OCI-LY1 (cell line): ENCODE measurements at regions not wholly inside any gene's neighbourhood (a gene's known extent, or its start where the extent isn't known, plus 50 kb on each side); places are given as distances from the start of the nearest gene placed in this dataset.

Experiments used
- H2AFZ ChIP-seq: fragments of 200-600 bp; sonication (generic), shearing (Covaris generic); 2 replicates; pipeline ENCODE4 v1.6.0; 2014; ENCODE audit warnings: antibody characterized with exemption, mild to moderate bottlenecking, low read length
- H3F3A ChIP-seq: fragments of 200-600 bp; sonication (generic), shearing (Covaris generic); 2 replicates; pipeline ENCODE4 v1.6.0; 2014; ENCODE audit warnings: mild to moderate bottlenecking, antibody characterized with exemption, low read length, moderate library complexity; ENCODE audit not compliant: insufficient read depth
- H3K27ac ChIP-seq: fragments of 200-600 bp; sonication (generic); 2 replicates; pipeline ENCODE4 v1.5.1; 2014; ENCODE audit warnings: low read length, mixed run types, mild to moderate bottlenecking, low read depth; ENCODE audit not compliant: poor library complexity, severe bottlenecking
- H3K27me3 ChIP-seq: fragments of 200-600 bp; sonication (generic); 2 replicates; pipeline ENCODE4 v1.6.0; 2014; ENCODE audit warnings: antibody characterized with exemption, mild to moderate bottlenecking, low read length, moderate library complexity; ENCODE audit not compliant: insufficient read depth
- H3K36me3 ChIP-seq: fragments of 200-600 bp; sonication (generic); 2 replicates; pipeline ENCODE4 v1.6.1; 2014; ENCODE audit warnings: mild to moderate bottlenecking, antibody characterized with exemption, low read length, moderate library complexity, mixed read lengths; ENCODE audit not compliant: insufficient read depth
- H3K4me1 ChIP-seq: fragments of 200-600 bp; sonication (generic); 2 replicates; pipeline ENCODE4 v1.5.1; 2014; ENCODE audit warnings: mild to moderate bottlenecking, low read length, moderate library complexity; ENCODE audit not compliant: insufficient read depth, severe bottlenecking
- H3K4me2 ChIP-seq: fragments of 200-600 bp; sonication (generic), shearing (Covaris generic); 2 replicates; pipeline ENCODE4 v1.6.1; 2014; ENCODE audit warnings: low read length
- H3K4me3 ChIP-seq: fragments of 200-600 bp; sonication (generic); 2 replicates; pipeline ENCODE4 v1.5.1; 2014; ENCODE audit warnings: low read length, low read depth, mild to moderate bottlenecking, mixed read lengths; ENCODE audit not compliant: poor library complexity, severe bottlenecking
- H3K79me2 ChIP-seq: fragments of 200-600 bp; shearing (Covaris generic); 2 replicates; pipeline ENCODE4 v1.6.1; 2016; ENCODE audit warnings: mixed run types, low read length, mixed read lengths; ENCODE audit not compliant: insufficient read depth
- H3K9ac ChIP-seq: fragments of 200-600 bp; sonication (generic), shearing (Covaris generic); 2 replicates; pipeline ENCODE4 v1.6.1; 2014; ENCODE audit warnings: mild to moderate bottlenecking, low read length, mixed read lengths
- H3K9me2 ChIP-seq: fragments of 200-600 bp; sonication (generic), shearing (Covaris generic); 2 replicates; pipeline ENCODE4 v1.6.1; 2014; ENCODE audit warnings: low read depth, mild to moderate bottlenecking, low read length, mixed read lengths
- H3K9me3 ChIP-seq: fragments of 200-600 bp; shearing (Covaris generic); 2 replicates; pipeline ENCODE4 v1.6.1; 2014; ENCODE audit warnings: low read length, mixed read lengths
- H4K20me1 ChIP-seq: fragments of 200-600 bp; sonication (generic), shearing (Covaris generic); 2 replicates; pipeline ENCODE4 v1.6.0; 2016; ENCODE audit warnings: mild to moderate bottlenecking, low read length; ENCODE audit not compliant: insufficient read depth
- CTCF ChIP-seq: fragments of 200-600 bp; sonication (generic), shearing (Covaris generic); IDR thresholded peaks from 2 replicates; pipeline ENCODE4 v1.5.1; 2017; ENCODE audit warnings: mild to moderate bottlenecking, antibody characterized with exemption, low read length, moderate library complexity, mixed read lengths
- EZH2 ChIP-seq: fragments of 200-600 bp; sonication (generic), shearing (Covaris generic); IDR thresholded peaks from 2 replicates; pipeline ENCODE4 v1.8.0; 2017; ENCODE audit warnings: borderline replicate concordance, mixed run types, mild to moderate bottlenecking, antibody characterized with exemption, low read length, moderate library complexity, mixed read lengths

- no peak overlapping the region for H3K4me2 ChIP-seq
- H3K79me2 ChIP-seq, result no peaks in the 10 kb centered on the region
- no peaks in the 10 kb centered on the region for H4K20me1 ChIP-seq
- H3F3A ChIP-seq, result no peaks in the 10 kb centered on the region
- no peaks in the 10 kb centered on the region for H3K9me2 ChIP-seq
- no peak overlapping the region for H3K4me3 ChIP-seq
- H3K9ac ChIP-seq, result no peak overlapping the region
- H3K36me3 ChIP-seq, result no peaks in the 10 kb centered on the region
- H2AFZ ChIP-seq, result no peak overlapping the region
- H3K27me3 ChIP-seq, result no peaks in the 10 kb centered on the region
- no peak overlapping the region for H3K27ac ChIP-seq
- TF ChIP-seq EZH2, result no peak
- no peak for TF ChIP-seq CTCF
- H3K4me1 ChIP-seq, result no peaks in the 10 kb centered on the region
- H3K9me3 ChIP-seq, result no peaks in the 10 kb centered on the region
Observed at GRCh38 chr10:57874810-57875209, 392.9 kb downstream of the IPMK start.

- no peak overlapping the region for H2AFZ ChIP-seq
- H3F3A ChIP-seq, result no peaks in the 10 kb centered on the region
- no peaks in the 10 kb centered on the region for H3K79me2 ChIP-seq
- no peaks in the 10 kb centered on the region for H3K9me3 ChIP-seq
- no peak overlapping the region for H3K27ac ChIP-seq
- no peaks in the 10 kb centered on the region for H3K4me1 ChIP-seq
- TF ChIP-seq EZH2 (no peak), CTCF (no peak)
- H3K9ac ChIP-seq, result no peak overlapping the region
- no peaks in the 10 kb centered on the region for H3K27me3 ChIP-seq
- no peaks in the 10 kb centered on the region for H3K9me2 ChIP-seq
- no peaks in the 10 kb centered on the region for H3K36me3 ChIP-seq
- H3K4me3 ChIP-seq, result no peak overlapping the region
- H4K20me1 ChIP-seq, result no peaks in the 10 kb centered on the region
- no peak overlapping the region for H3K4me2 ChIP-seq
Observed at GRCh38 chr10:57867241-57867640, 400.5 kb downstream of the IPMK start.

- no peak for TF ChIP-seq EZH2
- TF ChIP-seq CTCF, result no peak
- H3K79me2 ChIP-seq, result no peaks in the 10 kb centered on the region
- no peaks in the 10 kb centered on the region for H3K9me2 ChIP-seq
- H3K36me3 ChIP-seq, result no peaks in the 10 kb centered on the region
- H3K4me2 ChIP-seq, result no peak overlapping the region
- H3K9me3 ChIP-seq, result no peaks in the 10 kb centered on the region
- no peaks in the 10 kb centered on the region for H3F3A ChIP-seq
- H3K4me1 ChIP-seq, result no peaks in the 10 kb centered on the region
- H4K20me1 ChIP-seq, result no peaks in the 10 kb centered on the region
- H3K27ac ChIP-seq, result no peak overlapping the region
- H2AFZ ChIP-seq, result no peak overlapping the region
- no peak overlapping the region for H3K9ac ChIP-seq
- no peaks in the 10 kb centered on the region for H3K27me3 ChIP-seq
- no peak overlapping the region for H3K4me3 ChIP-seq
Observed at GRCh38 chr10:57864765-57865680, 402.7 kb downstream of the IPMK start.
